ENCODE measurements at regions not wholly inside any gene's neighbourhood (a gene's known extent, or its start where the extent isn't known, plus 50 kb on each side); places are given as distances from the start of the nearest gene placed in this dataset.

DNA sequence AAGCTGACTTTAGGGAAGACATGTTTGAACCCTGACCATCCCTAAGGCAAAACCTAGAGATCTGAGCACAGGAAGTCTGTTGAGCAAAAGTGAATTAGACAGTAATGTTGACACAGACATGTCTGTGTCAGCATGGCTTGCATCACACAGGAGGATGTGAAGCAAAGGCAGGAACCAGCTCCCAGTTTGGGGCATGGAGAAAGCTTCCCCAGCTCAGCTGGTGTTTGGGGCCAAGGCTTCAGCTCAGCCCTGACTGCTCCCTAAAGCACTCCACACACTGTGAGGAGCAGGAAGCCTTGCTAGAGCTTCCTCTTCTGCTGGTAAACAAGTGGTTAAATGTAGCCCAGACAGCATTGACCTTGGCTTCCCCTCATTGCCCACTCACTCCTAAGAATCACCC lies 153.8 kb upstream of the UBL3 start:
- ChIA-PET POLR2A (no interaction called here), CTCF (ENCODE audit: low intra/inter-chr PET ratio) (no interaction called here)
- Histone ChIP-seq H3K4me3 (no peak overlapping the region), H3K4me1 (replicated peaks in 1 of 2; ENCODE audit: control insufficient read depth in 2 of 2, insufficient read depth in 2 of 2, low read length in 2 of 2) (no peaks in the 10 kb centered on the region), H3K9ac (ENCODE audit: insufficient read depth in 1 of 2, low read depth in 2 of 2, low read length in 2 of 2) (no peak overlapping the region), H3K27ac (ENCODE audit: extremely low read depth, low read depth, low read length) (no peak overlapping the region), H3K9me1 (ENCODE audit: control insufficient read depth, insufficient read depth, low read length) (no peaks in the 10 kb centered on the region), H4K20me1 (replicated peaks; ENCODE audit: control insufficient read depth, insufficient read depth, low read length) (no peaks in the 10 kb centered on the region), H3K36me3 (ENCODE audit: control insufficient read depth, insufficient read depth, low read length) (no peaks in the 10 kb centered on the region), H3K4me2 (ENCODE audit: insufficient read depth, low read length) (no peak overlapping the region), H3K79me2 (ENCODE audit: control insufficient read depth, insufficient read depth, low read length) (no peaks in the 10 kb centered on the region), H3K27me3 (ENCODE audit: control insufficient read depth in 2 of 2, insufficient read depth in 2 of 2, low read length in 2 of 2) (peaks cover 0 to 3% of the 10 kb centered on the region in 2 experiments; a peak in 2 of 5 replicates), H3K9me3 (replicated peaks; ENCODE audit: control insufficient read depth, insufficient read depth, low read depth, low read length) (no peaks in the 10 kb centered on the region), H2AFZ (ENCODE audit: low read depth, low read length) (no peak overlapping the region)
- DNase-seq (ENCODE audit: extremely low read depth in 1 of 4, low spot score in 3 of 4): no peak
- FAIRE-seq: no peak
- no peak for ATAC-seq
- intact Hi-C loops (cut with micrococcal nuclease) (no loop called here), in situ Hi-C loops (cut with MboI) (no loop called here)
- no TSS peak for BruUV-seq (replicated peaks)
- TF ChIP-seq DIDO1 (tag; IDR thresholded peaks at IDR 0.05; ENCODE audit: low read depth) (no peak), ILK (tag; IDR thresholded peaks at IDR 0.05; ENCODE audit: borderline replicate concordance, low read depth) (no peak), ZNF436 (CRISPR knock-in tag; IDR thresholded peaks at IDR 0.05) (no peak), TCF7 (IDR thresholded peaks at IDR 0.05; ENCODE audit: borderline replicate concordance) (no peak), PRMT5 (CRISPR knock-in tag; IDR thresholded peaks at IDR 0.05) (no peak), L3MBTL2 (IDR thresholded peaks at IDR 0.05) (no peak), C11orf30 (IDR thresholded peaks at IDR 0.05; ENCODE audit: low read depth) (no peak), SIN3A (IDR thresholded peaks at IDR 0.05; ENCODE audit: borderline replicate concordance in 2 of 2, control insufficient read depth in 1 of 2, low read depth in 2 of 2, low read length in 2 of 2) (no peak), EWSR1 (IDR thresholded peaks at IDR 0.05; ENCODE audit: borderline replicate concordance, low read depth, partially characterized antibody) (no peak), ZNF274 (IDR thresholded peaks at IDR 0.05; ENCODE audit: borderline replicate concordance, low read depth, low read length) (no peak), BRD9 (IDR thresholded peaks at IDR 0.05; ENCODE audit: low read depth, partially characterized antibody) (no peak), EP400 (IDR thresholded peaks at IDR 0.05) (no peak), CBFA2T2 (conservative IDR thresholded peaks at IDR 0.05) (no peak), HLTF (IDR thresholded peaks at IDR 0.05) (no peak)
- TF ChIP-seq, protein P1, sequence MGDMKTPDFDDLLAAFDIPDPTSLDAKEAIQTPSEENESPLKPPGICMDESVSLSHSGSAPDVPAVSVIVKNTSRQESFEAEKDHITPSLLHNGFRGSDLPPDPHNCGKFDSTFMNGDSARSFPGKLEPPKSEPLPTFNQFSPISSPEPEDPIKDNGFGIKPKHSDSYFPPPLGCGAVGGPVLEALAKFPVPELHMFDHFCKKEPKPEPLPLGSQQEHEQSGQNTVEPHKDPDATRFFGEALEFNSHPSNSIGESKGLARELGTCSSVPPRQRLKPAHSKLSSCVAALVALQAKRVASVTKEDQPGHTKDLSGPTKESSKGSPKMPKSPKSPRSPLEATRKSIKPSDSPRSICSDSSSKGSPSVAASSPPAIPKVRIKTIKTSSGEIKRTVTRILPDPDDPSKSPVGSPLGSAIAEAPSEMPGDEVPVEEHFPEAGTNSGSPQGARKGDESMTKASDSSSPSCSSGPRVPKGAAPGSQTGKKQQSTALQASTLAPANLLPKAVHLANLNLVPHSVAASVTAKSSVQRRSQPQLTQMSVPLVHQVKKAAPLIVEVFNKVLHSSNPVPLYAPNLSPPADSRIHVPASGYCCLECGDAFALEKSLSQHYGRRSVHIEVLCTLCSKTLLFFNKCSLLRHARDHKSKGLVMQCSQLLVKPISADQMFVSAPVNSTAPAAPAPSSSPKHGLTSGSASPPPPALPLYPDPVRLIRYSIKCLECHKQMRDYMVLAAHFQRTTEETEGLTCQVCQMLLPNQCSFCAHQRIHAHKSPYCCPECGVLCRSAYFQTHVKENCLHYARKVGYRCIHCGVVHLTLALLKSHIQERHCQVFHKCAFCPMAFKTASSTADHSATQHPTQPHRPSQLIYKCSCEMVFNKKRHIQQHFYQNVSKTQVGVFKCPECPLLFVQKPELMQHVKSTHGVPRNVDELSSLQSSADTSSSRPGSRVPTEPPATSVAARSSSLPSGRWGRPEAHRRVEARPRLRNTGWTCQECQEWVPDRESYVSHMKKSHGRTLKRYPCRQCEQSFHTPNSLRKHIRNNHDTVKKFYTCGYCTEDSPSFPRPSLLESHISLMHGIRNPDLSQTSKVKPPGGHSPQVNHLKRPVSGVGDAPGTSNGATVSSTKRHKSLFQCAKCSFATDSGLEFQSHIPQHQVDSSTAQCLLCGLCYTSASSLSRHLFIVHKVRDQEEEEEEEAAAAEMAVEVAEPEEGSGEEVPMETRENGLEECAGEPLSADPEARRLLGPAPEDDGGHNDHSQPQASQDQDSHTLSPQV (IDR thresholded peaks at IDR 0.05): no peak
- TF ChIP-seq, protein P2, sequence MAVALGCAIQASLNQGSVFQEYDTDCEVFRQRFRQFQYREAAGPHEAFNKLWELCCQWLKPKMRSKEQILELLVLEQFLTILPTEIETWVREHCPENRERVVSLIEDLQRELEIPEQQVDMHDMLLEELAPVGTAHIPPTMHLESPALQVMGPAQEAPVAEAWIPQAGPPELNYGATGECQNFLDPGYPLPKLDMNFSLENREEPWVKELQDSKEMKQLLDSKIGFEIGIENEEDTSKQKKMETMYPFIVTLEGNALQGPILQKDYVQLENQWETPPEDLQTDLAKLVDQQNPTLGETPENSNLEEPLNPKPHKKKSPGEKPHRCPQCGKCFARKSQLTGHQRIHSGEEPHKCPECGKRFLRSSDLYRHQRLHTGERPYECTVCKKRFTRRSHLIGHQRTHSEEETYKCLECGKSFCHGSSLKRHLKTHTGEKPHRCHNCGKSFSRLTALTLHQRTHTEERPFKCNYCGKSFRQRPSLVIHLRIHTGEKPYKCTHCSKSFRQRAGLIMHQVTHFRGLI (CRISPR knock-in tag; IDR thresholded peaks at IDR 0.05): no peak
